Neural cell (in vitro differentiated cells): ENCODE measurements at regions not wholly inside any gene's neighbourhood (a gene's known extent, or its start where the extent isn't known, plus 50 kb on each side); places are given as distances from the start of the nearest gene placed in this dataset.

Experiments
- H2AFZ ChIP-seq: fragments of 200-600, 300-800 bp; sonication (generic), shearing (Covaris generic); 2 replicates; pipeline ENCODE4 v1.6.0; 2014; ENCODE audit warnings: low read depth, mild to moderate bottlenecking, antibody characterized with exemption, low read length, moderate library complexity
- H3F3A ChIP-seq: fragments of 200-600 bp; shearing (Covaris generic); 2 replicates; pipeline ENCODE4 v1.6.1; 2016; ENCODE audit warnings: mild to moderate bottlenecking, moderate library complexity, mixed read lengths, antibody characterized with exemption, low read length; ENCODE audit not compliant: insufficient read depth, poor library complexity, severe bottlenecking
- H3K27ac ChIP-seq: fragments of 200-600, 300-800 bp; sonication (generic), shearing (Covaris generic); 2 replicates; pipeline ENCODE4 v1.5.1; 2014; ENCODE audit warnings: mild to moderate bottlenecking, low read length, moderate library complexity
- H3K27me3 ChIP-seq: fragments of 300-800, 200-600 bp; sonication (generic), shearing (Covaris generic); 2 replicates; pipeline ENCODE4 v1.6.0; 2014; ENCODE audit warnings: mild to moderate bottlenecking, low read depth, low read length, moderate library complexity; ENCODE audit not compliant: insufficient read depth
- H3K36me3 ChIP-seq: fragments of 300-800, 200-600 bp; sonication (generic), shearing (Covaris generic); 2 replicates; pipeline ENCODE4 v1.5.1; 2014; ENCODE audit warnings: mild to moderate bottlenecking, antibody characterized with exemption, low read length, moderate library complexity; ENCODE audit not compliant: insufficient read depth
- H3K4me2 ChIP-seq: fragments of 300-800, 200-600 bp; sonication (generic), shearing (Covaris generic); 2 replicates; pipeline ENCODE4 v1.6.0; 2014; ENCODE audit warnings: mild to moderate bottlenecking, low read length
- H3K4me3 ChIP-seq: fragments of 300-800, 200-600 bp; sonication (generic), shearing (Covaris generic); 2 replicates; pipeline ENCODE4 v1.5.1; 2014; ENCODE audit warnings: mild to moderate bottlenecking, low read length, moderate library complexity
- H3K79me2 ChIP-seq: fragments of 200-600 bp; shearing (Covaris generic); replicated peaks from 2 replicates; pipeline ENCODE4 v1.6.0; 2014; ENCODE audit warnings: mild to moderate bottlenecking, low read length, moderate library complexity; ENCODE audit not compliant: insufficient read depth
- H3K9ac ChIP-seq: fragments of 300-800, 200-600 bp; sonication (generic), shearing (Covaris generic); 2 replicates; pipeline ENCODE4 v1.6.1; 2016; ENCODE audit warnings: mild to moderate bottlenecking, low read length, mixed read lengths
- H3K9me2 ChIP-seq: fragments of 200-600 bp; shearing (Covaris generic); 2 replicates; pipeline ENCODE4 v1.6.1; 2016; ENCODE audit warnings: mild to moderate bottlenecking, low read length, mixed read lengths; ENCODE audit not compliant: insufficient read depth
- H3K9me3 ChIP-seq: fragments of 200-600, 300-800 bp; sonication (generic), shearing (Covaris generic); 2 replicates; pipeline ENCODE4 v1.6.1; 2016; ENCODE audit warnings: mild to moderate bottlenecking, mixed run types, low read length, moderate library complexity, mixed read lengths
- H4K20me1 ChIP-seq: fragments of 200-600 bp; shearing (Covaris generic); 2 replicates; pipeline ENCODE4 v1.6.1; 2016; ENCODE audit warnings: mild to moderate bottlenecking, mixed run types; ENCODE audit not compliant: insufficient read depth
- EP300 ChIP-seq: fragments of 450-650 bp; conservative IDR thresholded peaks from 2 replicates; pipeline ENCODE4 v1.6.1; 2014; ENCODE audit warnings: antibody characterized with exemption, mild to moderate bottlenecking, moderate library complexity; ENCODE audit not compliant: poor library complexity, severe bottlenecking
- EZH2 ChIP-seq: fragments of 200-600, 300-800 bp; shearing (Covaris generic), sonication (generic); IDR thresholded peaks from 2 replicates; pipeline ENCODE4 v1.6.1; 2014; ENCODE audit warnings: antibody characterized with exemption, low read length, borderline replicate concordance, mild to moderate bottlenecking; ENCODE audit not compliant: insufficient read depth, poor library complexity, severe bottlenecking
- MXI1 ChIP-seq: fragments of 450-650 bp; conservative IDR thresholded peaks from 2 replicates; pipeline ENCODE4 v1.6.1; 2014; ENCODE audit warnings: antibody characterized with exemption, mild to moderate bottlenecking; ENCODE audit not compliant: poor library complexity, severe bottlenecking
- POLR2AphosphoS5 ChIP-seq: IDR thresholded peaks from 2 replicates; pipeline ENCODE4 v1.6.1; 2012
- RAD21 ChIP-seq: fragments of 450-650 bp; conservative IDR thresholded peaks from 2 replicates; pipeline ENCODE4 v1.6.1; 2014; ENCODE audit warnings: antibody characterized with exemption, mild to moderate bottlenecking, moderate library complexity
- SMC3 ChIP-seq: fragments of 450-650 bp; conservative IDR thresholded peaks from 2 replicates; pipeline ENCODE4 v1.6.1; 2014; ENCODE audit warnings: antibody characterized with exemption, mild to moderate bottlenecking, moderate library complexity; ENCODE audit not compliant: poor library complexity
- TAF1 ChIP-seq: IDR thresholded peaks from 2 replicates; pipeline ENCODE4 v1.6.1; 2012; ENCODE audit warnings: low read depth
- TF ChIP-seq, protein P1 (sequence below): IDR thresholded peaks from 2 replicates; pipeline ENCODE4 v1.6.1; 2012; ENCODE audit warnings: borderline replicate concordance
- TF ChIP-seq, protein P2 (sequence below): fragments of 450-650 bp; IDR thresholded peaks from 2 replicates; pipeline ENCODE4 v1.5.1; 2014; ENCODE audit warnings: antibody characterized with exemption, mild to moderate bottlenecking, moderate library complexity; ENCODE audit not compliant: poor library complexity, severe bottlenecking

DNA sequence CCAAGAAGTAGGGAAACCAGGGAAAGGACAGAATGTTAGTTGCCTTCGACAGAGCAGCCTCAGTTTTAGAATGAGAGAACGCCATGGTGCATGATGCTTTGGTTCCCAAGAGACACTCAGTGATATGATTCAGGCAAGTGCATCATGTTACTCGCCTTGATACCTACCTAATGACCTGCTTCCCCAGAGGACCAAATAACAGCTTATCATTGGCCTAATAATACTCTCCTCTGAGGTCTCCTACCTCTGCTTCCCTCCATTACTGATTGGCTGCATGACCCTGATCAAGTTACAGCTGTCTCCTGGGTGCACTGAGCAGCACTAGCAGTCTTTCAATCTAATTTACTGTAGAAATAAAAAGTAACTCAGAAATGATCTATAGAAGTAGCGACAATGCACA is 979.7 kb upstream of the FAT3 start:
- Histone ChIP-seq H4K20me1 (no peaks in the 10 kb centered on the region), H3K36me3 (no peaks in the 10 kb centered on the region), H3K9me2 (no peaks in the 10 kb centered on the region), H3F3A (no peaks in the 10 kb centered on the region), H3K79me2 (no peaks in the 10 kb centered on the region), H3K4me2 (no peak overlapping the region), H3K9me3 (no peaks in the 10 kb centered on the region), H2AFZ (no peak overlapping the region), H3K4me3 (no peak overlapping the region), H3K9ac (no peak overlapping the region), H3K27ac (no peak overlapping the region), H3K27me3 (no peaks in the 10 kb centered on the region)
- TF ChIP-seq SMC3 (no peak), POLR2AphosphoS5 (peak; percentile 12)

DNA sequence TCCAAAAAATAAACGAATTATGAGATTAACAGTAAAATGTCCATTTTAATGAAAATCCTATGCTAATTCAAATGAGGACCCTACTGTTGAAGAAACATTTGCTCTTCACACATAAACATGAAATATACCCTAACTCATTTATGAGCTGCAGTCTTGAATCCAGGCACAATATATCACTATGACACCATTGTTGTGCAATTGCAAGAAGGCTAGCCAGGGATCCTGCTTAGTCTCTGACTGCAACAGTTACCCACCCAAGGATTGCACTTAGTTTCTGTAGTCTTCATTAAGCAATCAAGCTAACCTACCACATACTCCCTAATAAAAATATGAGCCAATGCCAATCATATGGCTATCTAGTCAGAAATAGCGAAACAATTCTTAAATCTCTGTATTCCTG is 981.0 kb upstream of the FAT3 start:
- no peaks in the 10 kb centered on the region for H3K27me3 ChIP-seq
- no peak overlapping the region for H3K9ac ChIP-seq
- no peak for TF ChIP-seq EP300
- TF ChIP-seq, protein P1, sequence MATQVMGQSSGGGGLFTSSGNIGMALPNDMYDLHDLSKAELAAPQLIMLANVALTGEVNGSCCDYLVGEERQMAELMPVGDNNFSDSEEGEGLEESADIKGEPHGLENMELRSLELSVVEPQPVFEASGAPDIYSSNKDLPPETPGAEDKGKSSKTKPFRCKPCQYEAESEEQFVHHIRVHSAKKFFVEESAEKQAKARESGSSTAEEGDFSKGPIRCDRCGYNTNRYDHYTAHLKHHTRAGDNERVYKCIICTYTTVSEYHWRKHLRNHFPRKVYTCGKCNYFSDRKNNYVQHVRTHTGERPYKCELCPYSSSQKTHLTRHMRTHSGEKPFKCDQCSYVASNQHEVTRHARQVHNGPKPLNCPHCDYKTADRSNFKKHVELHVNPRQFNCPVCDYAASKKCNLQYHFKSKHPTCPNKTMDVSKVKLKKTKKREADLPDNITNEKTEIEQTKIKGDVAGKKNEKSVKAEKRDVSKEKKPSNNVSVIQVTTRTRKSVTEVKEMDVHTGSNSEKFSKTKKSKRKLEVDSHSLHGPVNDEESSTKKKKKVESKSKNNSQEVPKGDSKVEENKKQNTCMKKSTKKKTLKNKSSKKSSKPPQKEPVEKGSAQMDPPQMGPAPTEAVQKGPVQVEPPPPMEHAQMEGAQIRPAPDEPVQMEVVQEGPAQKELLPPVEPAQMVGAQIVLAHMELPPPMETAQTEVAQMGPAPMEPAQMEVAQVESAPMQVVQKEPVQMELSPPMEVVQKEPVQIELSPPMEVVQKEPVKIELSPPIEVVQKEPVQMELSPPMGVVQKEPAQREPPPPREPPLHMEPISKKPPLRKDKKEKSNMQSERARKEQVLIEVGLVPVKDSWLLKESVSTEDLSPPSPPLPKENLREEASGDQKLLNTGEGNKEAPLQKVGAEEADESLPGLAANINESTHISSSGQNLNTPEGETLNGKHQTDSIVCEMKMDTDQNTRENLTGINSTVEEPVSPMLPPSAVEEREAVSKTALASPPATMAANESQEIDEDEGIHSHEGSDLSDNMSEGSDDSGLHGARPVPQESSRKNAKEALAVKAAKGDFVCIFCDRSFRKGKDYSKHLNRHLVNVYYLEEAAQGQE = no peak
- no peak for TF ChIP-seq POLR2AphosphoS5
- TF ChIP-seq, protein P2, sequence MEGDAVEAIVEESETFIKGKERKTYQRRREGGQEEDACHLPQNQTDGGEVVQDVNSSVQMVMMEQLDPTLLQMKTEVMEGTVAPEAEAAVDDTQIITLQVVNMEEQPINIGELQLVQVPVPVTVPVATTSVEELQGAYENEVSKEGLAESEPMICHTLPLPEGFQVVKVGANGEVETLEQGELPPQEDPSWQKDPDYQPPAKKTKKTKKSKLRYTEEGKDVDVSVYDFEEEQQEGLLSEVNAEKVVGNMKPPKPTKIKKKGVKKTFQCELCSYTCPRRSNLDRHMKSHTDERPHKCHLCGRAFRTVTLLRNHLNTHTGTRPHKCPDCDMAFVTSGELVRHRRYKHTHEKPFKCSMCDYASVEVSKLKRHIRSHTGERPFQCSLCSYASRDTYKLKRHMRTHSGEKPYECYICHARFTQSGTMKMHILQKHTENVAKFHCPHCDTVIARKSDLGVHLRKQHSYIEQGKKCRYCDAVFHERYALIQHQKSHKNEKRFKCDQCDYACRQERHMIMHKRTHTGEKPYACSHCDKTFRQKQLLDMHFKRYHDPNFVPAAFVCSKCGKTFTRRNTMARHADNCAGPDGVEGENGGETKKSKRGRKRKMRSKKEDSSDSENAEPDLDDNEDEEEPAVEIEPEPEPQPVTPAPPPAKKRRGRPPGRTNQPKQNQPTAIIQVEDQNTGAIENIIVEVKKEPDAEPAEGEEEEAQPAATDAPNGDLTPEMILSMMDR = no peak
- no peaks in the 10 kb centered on the region for H3F3A ChIP-seq
- no peak overlapping the region for H3K4me2 ChIP-seq
- H3K9me3 ChIP-seq = no peaks in the 10 kb centered on the region
- no peaks in the 10 kb centered on the region for H3K36me3 ChIP-seq
- H3K79me2 ChIP-seq = no peaks in the 10 kb centered on the region
- no peaks in the 10 kb centered on the region for H3K9me2 ChIP-seq
- H2AFZ ChIP-seq = no peak overlapping the region
- H3K27ac ChIP-seq = no peak overlapping the region
- no peaks in the 10 kb centered on the region for H4K20me1 ChIP-seq
- H3K4me3 ChIP-seq = no peak overlapping the region

DNA sequence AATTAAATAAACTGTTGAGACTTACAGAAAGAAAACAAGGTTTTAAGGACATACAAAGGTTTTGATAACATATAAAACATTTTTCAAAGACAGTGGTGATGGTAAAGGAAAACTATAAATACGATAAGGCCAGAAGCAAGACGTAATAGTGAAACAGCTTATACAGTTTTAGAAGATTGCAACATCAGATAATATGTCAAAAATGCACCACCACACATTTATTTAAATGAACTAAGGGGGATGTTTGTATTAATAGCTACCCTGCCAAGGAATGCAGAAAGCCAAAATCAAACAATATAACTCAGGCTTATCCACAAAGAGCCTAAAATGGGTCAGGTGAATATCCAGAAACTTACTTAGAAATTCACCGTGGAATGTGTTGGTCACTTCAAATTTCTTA is 981.6 kb upstream of the FAT3 start:
- Histone ChIP-seq H3K27ac (no peak overlapping the region), H3F3A (no peaks in the 10 kb centered on the region), H3K4me2 (no peak overlapping the region), H3K9me3 (no peaks in the 10 kb centered on the region), H3K4me3 (no peak overlapping the region), H3K9ac (no peak overlapping the region), H3K36me3 (no peaks in the 10 kb centered on the region), H3K9me2 (no peaks in the 10 kb centered on the region), H2AFZ (no peak overlapping the region), H3K79me2 (no peaks in the 10 kb centered on the region), H4K20me1 (no peaks in the 10 kb centered on the region), H3K27me3 (no peaks in the 10 kb centered on the region)
- no peak for TF ChIP-seq RAD21
- no peak for TF ChIP-seq SMC3
- no peak for TF ChIP-seq MXI1
- no peak for TF ChIP-seq POLR2AphosphoS5
- TF ChIP-seq, protein P2 = no peak
- TF ChIP-seq, protein P1 = no peak
- no peak for TF ChIP-seq EP300
- TF ChIP-seq EZH2 = no peak
- TF ChIP-seq TAF1 = no peak
